ENCODE measurements at regions not wholly inside any gene's neighbourhood (a gene's known extent, or its start where the extent isn't known, plus 50 kb on each side); places are given as distances from the start of the nearest gene placed in this dataset.

DNA sequence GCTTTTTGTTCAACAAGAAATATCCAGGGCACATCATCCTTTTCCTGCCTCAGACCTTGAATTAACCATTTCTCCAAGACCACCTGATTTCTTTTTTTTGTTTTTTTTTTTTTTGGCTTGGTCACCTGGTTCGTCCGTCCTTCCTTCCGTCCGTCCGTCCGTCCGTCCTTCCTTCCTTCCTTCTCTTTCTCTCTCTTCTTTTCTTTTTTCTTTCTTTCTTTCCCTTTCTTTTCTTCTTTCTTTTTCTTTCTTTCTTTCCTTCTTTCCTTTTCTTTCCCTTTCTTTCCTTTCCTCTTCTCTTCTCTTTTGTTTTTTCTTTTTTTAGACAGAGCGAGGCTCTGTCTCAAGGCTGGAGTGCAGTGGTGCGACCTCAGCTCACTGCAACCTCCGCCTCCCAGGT lies 80.7 kb downstream of the TET3 start:
- no peak for DNase-seq (ENCODE audit: low read depth)

DNA sequence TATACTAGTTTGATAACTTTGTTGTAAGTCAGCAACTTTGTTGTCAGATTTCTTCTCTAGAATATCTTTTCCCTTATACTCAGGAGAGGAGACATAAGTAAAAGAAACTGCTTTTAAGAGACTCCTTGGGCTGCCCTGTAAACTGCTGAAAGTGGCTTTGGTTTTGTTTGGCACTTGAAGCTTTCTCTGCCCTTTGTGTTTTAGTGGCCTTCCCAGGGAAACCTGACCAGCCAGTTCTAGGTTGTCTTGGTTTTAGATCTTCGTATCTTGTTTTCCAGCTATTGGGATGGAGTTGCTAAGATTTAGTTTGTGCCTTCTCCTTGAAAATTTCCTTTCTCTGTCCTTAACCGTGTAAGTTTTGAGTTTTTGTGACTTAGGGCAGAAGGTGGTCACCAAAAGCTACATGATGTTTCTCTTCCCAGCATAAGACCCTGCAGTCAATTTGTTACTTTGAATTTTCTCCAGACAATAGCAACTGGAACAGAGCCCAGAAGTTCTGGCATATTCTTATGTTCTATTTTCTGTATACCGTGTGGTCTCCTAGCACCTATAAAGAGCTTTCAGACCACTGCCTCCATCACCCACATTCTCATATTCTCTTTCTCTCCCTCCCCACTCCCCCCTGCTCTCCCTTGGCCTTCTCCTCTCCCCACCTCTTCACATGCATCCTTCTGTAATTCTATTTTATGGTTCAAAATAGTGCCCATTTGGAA lies 81.1 kb downstream of the BOLA3 start:
- DNase-seq (ENCODE audit: low read depth): no peak

DNA sequence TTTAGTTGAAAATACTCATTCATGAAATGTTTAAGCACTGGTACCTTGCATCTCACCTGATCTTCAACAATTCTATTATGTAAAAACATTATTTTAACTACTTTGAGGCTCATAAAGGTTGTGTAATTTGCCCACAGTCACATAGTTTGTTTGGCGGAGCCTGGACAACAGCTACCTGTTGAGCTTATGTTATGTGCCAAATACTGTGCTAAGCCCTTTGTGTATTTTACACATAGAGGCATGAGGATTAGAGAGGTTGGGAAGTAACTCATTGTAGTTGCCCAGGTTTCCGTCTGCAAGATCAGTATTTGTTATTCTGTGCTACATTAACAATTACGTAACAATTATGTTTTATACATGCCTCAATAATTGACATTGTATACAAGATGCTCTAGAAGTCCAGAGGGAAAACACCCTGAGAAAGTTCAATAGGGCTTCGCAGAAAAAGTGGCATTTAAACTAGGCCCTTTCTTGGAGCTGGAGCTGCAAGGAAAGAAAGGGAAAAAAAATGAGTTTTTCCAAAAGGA lies 80.4 kb downstream of the BOLA3 start:
- DNase-seq (ENCODE audit: low read depth): no peak

DNA sequence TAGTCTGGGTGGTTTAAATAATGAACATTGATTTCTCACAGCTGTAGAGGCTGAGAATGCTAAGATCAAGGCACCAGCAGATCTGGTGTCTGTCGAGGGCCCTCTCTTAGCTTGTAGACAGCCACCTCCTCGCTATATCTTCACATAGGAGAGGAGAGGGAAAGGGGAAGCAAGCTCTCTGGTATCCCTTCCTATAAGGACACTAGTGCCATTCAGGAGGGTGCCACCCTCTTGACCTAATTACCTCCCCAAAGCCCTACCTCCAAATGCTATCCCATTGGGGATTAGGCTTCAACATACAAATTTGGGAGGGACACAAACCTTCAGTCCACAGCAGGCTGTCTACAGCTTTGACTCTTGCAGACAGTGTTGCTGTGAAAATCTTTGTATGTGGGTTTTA lies 76.7 kb downstream of the BOLA3 start:
- no peak for DNase-seq (ENCODE audit: low read depth)

DNA sequence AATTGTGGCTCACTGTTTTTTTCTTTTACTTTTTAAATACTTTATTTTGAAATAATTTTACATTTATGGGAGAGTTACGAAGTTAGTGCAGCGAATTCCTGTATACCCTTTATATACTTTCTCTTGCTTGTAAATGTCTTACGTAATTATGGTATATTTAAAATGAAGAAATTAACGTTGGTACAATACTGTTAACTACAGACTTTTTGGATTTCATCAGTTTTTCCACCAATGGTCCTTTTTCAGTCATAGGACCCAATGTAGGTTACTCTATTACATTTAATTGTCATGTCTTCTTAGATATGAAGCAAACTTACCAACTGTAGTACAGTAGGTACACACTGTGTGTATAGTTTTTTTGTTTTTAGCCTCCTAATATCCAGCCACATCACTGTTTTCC lies 76.3 kb downstream of the BOLA3 start:
- no peak for DNase-seq (ENCODE audit: low read depth)

DNA sequence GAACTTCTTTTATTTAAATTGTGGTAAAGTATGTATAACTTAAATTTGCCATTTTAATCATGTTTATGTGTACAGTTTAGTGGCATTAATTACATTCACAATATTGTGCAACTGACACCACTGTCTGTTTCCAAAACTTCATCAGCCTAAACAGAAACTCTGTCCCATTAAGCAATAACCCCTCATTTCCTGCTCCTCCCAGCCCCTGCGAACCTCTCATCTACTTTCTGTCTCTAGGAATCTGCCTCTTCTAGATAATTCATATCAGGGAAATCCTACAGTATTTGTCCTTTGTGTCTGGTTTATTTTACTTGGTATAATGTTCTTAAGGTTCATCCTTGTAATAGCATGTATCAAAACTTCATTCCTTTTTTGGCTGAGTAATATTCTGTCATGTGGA lies 75.1 kb downstream of the BOLA3 start:
- DNase-seq (ENCODE audit: low read depth): no peak

DNA sequence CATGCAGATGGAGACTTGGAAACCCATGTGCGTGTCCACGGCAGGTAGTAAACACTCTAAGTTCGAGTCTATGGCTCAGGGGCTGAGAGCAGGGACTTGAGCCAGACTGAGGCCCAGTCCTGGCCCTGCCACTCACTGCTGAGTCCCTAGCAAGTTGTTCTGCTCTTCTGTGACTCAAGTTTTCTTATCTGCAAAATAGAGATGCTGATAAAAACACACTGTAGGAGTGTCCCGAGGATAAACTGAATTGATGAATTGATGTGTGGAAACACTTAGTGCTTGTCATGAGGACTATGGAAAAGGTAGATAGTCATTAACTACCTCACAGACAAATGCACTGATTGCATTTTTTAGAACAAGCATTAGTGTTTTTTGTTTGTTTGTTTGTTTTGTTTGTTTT lies 73.2 kb downstream of the BOLA3 start:
- no peak for DNase-seq (ENCODE audit: low read depth)

DNA sequence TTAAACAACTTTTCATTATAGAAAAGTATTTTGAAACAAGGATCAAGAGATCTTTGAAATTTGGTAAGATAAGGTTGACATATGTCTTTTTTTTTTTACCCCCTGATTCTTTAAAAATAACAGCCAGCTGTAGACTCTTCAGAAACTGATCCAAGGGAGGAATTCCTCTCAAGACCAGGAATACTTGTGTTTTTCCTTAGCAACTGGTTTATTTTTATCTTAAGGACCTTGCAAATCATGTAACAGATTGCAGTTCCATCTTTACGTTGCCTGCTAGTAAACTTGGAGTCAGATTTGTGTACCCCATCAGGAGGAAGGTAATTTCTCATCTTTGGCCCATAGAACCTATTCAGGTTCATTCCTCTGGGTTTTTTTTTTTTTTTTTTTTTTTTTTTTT lies 71.6 kb downstream of the BOLA3 start:
- no peak for DNase-seq (ENCODE audit: low read depth)

DNA sequence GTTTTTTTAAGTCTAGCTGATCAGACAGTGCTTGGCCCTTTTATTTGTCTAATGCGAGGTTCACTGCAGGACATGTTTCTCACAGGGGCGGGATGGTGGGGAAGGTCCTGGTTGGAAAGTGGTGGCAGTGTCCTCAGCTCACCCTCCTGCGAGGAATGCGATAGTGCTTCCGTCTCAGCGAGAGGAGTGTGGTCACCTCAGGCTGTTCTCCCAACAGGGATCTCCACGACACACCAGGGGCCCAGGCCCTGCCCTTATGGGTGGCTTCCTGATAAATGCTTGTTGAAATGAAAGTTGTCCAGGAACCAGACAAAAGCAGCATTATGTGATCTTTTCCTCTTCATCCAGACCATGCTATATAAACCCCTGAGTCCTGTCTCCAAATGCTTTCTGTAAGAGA lies 70.1 kb downstream of the BOLA3 start:
- peak; percentile 59 for DNase-seq (ENCODE audit: low read depth)

DNA sequence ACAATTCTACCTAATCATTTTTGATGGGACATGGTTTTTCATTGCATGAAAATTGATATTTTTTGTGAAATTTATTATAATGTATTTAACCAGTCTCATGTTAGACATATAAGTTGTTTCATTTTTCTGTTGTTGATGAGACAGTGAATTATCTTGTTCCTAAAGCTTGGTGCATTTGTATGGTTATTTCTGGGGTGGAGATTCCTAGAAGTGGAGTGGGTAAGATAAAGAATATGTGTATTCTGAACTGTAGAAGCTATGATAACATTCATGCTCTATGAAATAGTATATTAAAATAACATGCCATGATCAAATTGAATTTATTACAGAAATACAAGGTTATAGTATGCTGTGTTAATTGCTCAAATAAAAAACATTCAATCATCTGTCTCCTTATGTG lies 69.2 kb downstream of the BOLA3 start:
- DNase-seq (ENCODE audit: low read depth): no peak

DNA sequence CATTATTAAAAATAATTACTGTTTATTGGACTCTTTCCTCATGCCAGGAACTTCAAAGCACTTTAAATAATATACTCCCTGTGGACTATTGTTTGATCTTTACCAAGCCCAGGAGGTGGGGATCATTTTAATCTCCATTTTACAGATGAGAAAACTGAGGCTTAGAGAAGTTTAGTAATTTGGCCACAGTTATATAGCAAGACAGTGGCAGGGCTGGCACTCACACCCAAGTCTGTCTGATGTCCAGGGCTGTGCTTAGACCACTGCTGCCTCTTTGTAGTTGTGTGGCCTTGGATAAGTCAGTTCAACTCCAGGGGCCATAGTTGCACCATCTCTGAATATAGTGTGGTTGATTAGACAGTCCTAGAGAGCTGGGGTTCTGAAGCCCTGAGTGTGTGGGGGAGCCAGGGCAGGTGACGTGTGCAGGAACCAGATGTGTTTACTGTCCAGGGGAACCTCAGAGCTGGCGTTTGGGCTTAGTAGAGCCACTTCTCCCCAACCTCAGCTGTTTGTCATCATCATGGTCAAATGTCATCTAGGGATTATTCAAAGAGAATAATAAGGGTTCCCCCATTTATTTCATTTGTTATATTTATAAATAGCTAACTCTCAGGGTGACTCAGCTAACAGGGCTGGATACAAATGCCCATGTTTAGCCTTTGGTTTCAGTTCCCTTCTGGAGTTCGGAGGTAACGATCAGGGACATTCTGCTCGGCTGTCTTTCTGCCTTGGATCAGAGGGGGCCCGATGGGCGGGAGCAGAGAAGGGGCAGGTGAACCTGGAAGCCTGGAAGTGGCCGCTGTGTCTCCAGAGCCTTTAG lies 68.0 kb downstream of the BOLA3 start:
- no peak for DNase-seq (ENCODE audit: low read depth)

DNA sequence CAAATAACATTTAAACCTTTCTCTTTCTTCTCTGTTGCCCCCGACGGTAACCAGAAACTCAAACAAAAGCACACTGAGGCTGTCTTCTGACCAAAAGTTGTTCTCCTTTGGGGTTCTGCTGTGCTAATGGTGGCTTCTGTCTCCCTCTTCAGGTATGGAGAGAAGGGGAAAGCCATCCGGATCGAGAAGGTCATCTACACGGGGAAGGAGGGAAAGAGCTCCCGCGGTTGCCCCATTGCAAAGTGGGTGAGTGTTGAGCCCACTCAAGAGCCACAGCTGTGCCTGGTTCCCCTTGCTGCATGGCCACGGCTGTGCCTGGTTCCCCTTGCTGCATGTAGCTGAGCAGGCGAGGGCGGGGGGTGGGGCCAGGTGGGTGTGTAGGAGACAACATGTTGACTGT lies 67.4 kb downstream of the BOLA3 start:
- DNase-seq (ENCODE audit: low read depth): no peak

DNA sequence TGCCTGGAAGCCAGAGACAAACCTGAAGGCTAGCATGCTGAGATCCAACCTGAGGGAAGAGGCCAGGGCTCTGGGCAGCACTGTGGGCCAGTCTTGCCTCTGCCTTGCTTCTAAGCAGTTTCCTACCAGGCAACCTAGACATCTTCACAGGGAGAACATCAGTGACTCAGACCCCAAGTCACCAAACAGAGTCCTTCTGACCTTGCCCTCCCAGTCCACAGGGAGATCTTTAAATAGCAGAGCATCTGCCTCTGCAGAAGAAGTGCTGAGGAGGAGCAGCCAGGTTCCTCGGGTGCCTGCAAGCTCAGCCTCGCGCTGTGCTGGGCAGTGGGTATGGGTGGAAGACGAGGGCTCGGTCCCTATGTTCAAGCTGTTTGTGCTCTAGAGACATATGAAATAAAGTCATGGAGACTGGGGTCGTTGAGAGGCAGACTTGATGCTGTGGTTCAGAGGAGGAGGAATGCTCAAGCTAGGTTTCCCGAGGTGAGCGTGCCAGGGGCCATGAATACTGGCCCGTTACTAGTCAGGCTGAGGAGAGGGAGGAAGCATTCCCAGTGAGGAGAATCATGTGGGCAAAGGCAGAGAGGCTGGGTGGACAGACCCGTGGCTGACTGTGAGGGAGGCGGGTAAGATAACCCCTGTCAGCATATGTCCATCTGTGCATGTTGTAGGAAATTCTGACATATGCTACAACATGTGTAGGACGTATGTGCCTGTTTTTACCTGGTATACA lies 66.5 kb downstream of the BOLA3 start:
- no peak for DNase-seq (ENCODE audit: low read depth)

DNA sequence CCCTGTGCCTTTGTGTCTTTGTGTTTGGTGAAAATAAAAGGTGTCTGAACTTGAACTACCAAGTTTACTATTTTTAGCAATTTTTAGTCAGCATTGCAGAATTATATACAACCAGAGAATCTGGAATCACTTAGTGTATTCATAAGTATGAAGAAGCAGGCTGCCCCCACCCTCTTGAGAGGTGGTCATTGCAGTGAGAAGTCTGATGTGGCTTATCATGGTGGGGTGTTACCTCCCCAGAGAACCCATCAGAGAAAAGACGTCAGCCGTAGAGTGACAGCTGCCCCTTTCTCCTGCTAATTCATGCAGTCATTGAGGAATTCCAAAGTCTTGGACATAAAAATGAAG lies 66.0 kb downstream of the BOLA3 start:
- DNase-seq (ENCODE audit: low read depth): no peak

DNA sequence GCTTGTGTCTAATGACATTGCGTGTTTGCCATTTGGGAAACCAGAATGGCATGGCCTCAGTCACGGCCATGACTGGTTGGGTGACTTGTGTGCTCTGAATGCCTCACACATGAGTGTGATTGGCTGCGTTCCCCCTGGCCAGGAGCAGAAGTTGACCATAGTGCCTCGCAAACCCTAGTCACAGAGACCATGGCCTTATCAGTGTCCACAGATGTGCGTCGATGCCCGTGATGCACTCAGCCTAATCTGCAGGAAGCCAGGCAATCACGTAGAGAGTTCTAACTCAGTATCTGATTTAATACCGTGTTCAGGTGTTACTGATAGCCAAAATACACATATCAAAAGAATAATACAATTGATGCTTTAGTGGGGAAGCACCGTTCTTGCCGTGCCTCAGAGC lies 64.0 kb downstream of the BOLA3 start:
- peak; percentile 63 for DNase-seq (ENCODE audit: low read depth)
